ENCODE measurements at regions not wholly inside any gene's neighbourhood (a gene's known extent, or its start where the extent isn't known, plus 50 kb on each side); places are given as distances from the start of the nearest gene placed in this dataset.
"Not testable (repeated sequence)": the region's sequence is repeated elsewhere in the genome, so short reads cannot be mapped to it uniquely, and the experiment has no call there.

DNA sequence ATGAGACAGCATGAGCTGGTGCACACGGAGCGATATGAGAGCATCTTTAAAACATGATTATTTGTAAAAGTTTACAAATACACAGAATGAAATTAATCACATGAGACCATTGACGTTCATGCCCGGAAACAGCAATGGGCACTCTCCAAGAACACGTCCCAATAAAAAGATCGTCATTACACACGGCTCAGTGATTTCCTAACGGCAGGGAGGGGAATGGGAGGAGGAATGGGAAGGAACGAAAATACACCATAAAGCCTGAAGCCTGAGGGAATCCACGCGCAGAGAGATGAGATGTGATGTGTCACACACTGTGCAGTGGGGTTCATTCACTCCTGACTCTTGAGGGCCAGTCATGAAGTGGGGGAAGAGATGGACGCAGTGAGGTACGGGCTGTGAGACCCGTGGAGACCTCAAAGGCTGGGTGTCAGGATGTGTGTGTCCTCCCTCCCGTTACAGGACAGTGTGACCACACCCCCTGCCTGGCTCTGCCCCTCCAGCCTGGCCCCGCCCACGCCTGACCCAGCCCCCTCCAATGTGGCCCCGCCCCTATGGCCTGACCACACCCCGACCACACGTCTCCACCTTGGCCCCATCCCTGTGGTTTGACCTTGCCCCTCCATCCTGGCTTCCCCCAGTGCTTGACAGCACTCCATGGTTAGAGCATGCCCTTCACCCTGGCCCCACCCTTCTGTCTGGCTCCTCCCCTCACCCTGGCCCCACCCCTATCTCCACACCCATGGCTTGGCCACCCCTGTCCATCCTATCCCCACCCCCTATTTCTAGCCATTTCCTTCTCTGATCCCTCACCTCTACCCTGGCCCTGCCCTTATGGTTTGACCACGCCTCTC lies 270.5 kb upstream of the SFSWAP start:
- DNase-seq (ENCODE audit: low spot score in 2 of 2); FAIRE-seq: not testable (repeated sequence)

DNA sequence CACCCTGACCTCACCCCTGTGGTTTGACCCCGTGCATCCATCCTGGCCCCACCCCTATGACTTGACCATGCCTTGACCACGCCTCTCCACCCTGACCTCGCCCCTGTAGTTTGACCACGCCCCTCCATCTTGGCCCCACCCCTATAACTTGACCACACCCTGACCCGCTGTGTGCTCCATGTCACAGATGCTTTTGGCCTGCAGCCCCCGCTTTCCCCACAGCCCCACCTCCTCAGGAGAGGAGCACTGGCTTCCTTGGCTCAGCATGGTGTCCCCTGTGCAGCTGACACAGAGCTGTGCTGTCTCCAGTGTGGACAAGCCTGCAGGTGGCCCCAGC lies 269.9 kb upstream of the SFSWAP start:
- DNase-seq (ENCODE audit: low spot score in 2 of 2) (no peak), FAIRE-seq (no peak)

DNA sequence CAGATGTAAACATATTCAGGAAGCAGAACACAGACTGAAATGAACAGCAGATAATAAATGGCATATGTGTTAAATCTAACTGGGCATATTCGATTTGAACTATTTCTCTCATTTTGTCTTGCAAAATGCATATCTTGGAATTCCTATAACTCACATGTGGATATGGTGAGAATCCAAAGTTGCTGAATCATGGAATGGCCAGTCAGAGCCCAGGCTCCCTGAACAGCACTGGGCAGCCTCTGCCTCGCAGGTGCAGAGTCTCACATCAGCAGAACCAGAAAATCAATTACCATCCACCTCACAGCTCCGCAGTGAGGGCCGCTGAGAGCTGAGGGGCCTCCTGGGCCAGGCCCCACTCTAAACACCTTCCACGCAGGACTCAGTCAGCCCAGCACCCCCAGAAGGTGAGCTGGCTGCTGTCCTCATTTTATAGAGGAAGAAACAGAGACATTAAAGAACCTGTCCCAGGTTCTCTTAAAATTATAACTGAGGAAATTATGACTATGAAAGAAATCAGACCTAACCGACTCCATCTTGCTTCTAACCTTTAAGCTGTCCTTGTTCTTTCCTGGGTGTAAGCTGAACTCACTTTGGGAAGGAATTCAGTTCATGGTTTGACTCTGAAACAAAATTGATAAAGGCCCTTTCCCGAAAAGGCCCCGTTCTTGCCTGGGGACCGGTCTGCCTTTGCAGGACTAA lies 269.1 kb upstream of the SFSWAP start:
- DNase-seq (ENCODE audit: low spot score in 2 of 2) (no peak), FAIRE-seq (no peak)

DNA sequence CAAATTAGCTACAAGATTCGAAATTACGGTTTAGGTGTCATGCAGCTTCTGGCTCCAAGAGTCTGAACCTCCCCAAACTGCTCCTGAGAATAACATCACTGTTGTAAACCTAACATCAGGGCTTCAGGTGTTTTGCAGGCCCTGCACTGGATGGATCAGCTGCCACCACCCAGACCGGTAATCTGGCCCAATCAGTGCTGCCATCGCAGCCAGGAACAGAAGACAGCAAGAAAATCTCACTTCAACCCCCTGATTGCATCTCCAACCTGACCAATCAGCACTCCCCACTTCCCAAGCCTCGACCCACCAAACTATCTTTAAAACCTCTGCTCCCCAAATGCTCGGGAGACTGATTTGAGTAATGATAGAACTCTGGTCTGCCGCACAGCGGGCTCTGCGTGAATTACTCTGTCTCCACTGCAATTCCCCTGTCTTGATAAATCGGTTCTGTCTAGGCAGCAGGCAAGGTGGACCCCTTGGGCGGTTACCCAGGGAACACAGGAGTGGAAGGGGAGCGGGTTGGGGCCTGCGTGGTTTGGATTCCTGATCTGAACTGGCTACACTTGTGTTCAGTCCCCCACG lies 268.5 kb upstream of the SFSWAP start:
- DNase-seq (ENCODE audit: low spot score in 2 of 2) (no peak), FAIRE-seq (no peak)

DNA sequence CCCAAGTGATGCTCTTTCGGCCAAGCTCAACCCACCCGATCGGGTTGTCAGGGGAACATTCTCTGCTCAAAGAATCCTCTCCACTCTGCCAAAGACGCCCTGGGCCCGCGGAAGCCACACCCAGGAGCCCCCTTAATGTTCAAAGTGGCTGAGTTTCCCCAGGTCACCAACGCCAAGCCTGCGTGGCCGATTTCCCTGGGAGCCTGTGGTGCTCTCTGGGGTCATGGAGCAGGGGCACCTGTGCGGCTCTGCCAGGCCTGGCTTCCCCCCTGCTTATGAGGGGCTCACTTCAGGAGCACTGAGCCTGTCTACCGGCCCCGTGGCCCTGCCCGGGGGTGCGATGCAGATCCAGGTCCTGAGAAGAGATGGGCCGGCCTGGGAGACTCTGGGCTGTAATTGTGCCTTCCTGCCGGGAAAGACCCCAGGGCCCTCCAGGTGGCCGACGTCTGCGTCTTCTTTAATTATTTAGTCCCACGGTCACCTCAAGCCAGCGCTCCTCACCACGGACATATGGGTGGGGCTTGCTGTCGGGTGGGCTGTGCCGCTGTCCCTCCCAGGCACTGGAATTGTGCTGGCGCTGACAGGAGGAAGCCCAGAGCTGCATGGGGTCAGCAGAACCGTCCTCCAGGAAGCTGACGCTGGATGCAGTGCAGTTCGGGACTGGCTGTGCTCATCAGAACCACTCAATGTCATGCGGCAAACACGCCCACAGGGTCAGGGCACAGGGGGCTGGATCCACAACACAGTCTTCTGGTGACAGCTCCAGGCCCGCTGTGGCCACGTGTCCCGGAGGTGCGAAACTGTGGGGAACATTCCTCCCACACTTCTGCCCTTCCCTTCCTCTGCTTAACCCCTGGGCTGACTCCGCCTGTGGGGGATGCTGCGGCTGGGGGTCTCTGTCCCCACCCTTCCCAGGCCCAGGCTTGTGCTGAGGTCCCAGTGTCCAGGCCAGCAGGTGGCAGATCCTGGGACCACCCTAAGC lies 267.6 kb upstream of the SFSWAP start:
- DNase-seq (ENCODE audit: low spot score in 2 of 2) (no peak), FAIRE-seq (no peak)

DNA sequence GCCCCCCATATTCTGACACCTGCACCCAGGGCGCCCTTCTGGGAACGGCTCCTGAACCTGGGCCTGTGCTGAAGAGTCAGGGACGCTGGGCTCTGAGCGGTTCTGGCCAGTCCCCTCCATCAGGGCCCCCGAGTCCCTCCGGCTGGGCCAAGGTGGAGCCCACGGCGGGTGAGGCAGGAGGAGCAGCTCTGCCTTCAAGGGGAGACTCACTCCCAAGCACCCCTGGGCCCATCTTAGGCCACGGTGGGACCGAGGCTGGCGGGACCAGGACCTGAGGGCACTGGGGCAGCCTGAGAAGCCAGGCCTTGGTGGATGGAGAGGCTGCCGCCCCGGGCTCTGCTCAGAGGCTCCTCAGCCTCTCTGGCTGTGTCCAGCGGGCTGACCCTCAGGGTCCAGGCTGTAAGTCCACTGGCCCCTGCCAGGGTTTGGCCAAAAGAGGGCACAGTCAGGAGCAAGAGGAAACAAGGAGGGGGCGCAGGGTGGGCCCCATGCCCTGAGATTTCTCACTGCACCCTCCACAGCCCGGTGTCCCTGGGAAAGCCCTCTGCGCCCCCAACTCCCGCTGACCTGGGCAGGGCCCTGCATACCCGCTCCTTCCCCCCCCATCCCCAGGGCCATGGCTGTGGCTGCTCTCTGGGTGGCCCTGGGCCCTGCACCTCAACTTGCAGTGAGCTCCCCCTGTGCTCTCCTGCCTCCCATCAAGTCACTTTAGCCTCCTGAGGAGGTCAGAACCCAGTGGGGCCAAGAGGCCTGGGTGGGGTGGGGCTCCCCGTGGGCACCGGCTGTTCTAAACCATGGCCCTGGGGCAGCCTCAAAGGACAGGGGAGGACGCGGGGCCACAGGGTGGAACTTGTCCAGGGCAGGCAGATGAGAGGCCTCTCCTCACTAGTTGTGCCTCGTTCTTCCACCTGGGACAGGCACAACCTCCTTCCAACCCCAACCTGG lies 266.4 kb upstream of the SFSWAP start:
- FAIRE-seq (no peak), DNase-seq (ENCODE audit: low spot score in 2 of 2) (no peak)

DNA sequence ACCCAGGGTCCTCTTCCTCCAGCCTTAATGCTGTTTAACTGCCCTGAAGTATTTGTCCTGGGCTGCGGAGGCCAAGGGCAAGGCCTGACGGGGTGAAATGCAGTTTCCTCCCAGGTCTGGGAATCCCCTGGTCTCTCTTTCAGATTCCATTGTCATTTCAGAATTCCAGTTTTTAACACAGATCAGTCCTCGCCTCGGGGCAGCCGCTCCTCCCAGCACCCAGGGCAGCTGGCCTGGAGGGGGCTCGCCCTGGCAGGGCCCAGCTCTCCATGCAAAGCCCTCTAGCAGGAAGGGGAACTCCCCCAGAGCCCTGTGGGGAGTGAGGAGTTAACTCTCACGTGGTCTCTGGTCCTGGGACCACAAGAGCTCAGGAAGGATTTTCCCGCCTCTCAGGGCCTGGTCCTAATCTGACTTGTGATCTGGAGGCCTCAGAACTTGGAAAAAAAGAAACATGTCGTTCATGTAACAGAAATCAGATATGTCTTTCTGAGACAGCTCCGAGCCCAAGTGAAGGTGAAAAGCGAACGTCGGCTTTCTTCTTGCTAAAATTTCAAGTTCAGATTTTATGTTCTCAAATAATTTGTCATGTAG lies 265.6 kb upstream of the SFSWAP start:
- DNase-seq (ENCODE audit: low spot score in 2 of 2) (no peak), FAIRE-seq (no peak)

DNA sequence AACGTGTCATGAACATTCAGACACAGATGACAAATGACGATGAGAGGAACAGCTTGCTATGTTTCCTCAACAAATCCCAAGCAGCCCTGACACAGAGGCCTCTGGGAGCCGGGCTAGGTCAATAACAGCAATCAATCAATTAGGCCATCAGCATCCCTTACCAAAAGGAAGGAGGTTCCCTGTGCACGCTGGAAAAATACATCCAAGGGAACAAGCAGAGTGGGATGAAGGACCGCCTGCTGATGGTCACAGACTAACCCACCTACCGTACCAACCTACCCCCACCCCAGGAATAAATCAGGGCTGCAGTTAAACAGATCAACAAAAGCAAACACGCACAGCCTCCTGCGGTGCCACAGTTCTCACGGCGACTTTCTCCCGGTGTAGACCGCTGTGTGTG lies 265.1 kb upstream of the SFSWAP start:
- DNase-seq (ENCODE audit: low spot score in 2 of 2), result no peak
- no peak for FAIRE-seq

DNA sequence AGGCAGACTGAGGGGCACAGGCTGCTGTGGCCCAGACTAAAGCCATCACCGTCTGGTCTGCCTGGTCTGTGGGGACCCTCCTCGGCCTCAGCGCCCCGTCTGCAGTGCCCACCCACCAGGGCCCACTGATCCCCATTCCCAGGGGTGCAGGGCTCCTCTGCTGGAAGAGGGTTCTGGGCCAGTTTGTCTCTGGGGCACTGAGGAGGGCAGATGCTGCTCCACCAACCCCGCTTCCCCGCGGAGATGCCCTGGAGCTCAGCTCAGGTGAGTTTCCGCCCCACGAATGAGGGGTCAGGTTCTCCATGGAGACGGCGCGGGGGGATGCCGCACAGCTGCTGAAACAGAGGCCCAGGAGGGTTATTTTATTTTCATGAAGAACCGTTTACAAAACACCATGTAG lies 263.3 kb upstream of the SFSWAP start:
- DNase-seq (ENCODE audit: low spot score in 2 of 2); FAIRE-seq: not testable (repeated sequence)

DNA sequence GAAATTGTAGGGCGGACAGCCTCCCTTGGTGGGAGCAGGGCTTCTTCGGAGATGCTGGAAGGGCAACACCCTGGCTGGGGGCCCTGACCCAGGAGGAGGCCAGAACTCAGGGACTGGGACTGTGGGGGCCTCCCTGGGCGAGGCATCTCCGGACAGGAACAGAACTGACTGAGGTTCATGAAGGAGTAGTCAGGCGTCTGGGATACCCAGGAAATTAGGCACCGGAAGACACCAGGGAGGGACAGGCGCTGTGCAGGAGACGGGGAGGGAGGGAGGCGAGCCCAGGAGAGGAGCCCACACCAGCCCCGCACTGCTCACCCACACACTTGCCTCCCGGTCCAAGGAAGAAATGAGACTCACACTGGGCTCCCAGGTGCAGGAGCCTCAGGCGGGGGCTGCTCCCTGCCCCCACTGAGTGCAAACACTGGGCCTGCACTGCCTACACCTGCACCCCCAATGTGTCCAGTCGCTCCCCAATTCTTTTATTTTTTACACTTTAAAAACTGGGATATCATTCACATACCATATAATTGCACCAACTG lies 262.6 kb upstream of the SFSWAP start:
- DNase-seq (ENCODE audit: low spot score in 2 of 2) (no peak), FAIRE-seq (no peak)

DNA sequence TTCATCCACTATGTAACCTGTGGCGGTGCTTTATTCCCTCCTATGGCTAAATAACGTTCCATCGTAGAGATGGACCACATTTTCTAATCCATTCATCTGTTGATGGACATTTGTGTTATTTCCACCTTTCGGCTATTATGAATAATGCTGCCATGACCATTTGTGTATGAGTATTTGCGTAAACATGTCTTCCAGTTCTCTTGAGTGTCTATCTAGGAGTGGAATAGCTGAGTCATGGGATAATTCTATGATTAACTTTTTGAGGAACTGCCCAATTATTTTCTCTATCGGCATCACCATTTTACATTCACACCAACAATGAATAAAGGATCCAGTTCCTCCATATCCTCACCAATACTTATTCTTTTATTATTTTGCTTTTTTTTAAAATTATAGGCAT lies 261.9 kb upstream of the SFSWAP start:
- FAIRE-seq, result no peak
- no peak for DNase-seq (ENCODE audit: low spot score in 2 of 2)

DNA sequence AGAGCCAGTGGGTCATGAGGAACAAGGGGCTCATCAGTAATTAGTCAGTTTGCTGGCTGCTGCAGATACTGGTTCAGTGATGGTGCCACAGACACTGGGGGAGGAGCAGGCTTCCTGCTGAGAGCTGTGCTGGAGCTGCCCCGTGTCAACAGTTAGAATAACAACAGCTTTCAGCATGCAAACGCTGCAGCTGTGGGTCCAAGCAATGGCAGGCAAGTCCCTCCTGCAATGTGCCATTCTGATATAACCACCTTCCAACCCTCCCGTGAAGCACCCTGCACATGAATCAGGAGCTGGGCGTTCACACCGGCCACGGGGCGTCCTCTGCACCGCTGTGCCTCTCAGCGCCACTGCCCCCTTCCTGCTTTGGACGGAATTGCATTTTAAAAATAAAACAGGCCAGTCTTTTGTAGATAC lies 258.4 kb upstream of the SFSWAP start:
- no peak for FAIRE-seq
- DNase-seq (ENCODE audit: low spot score in 2 of 2), result no peak

DNA sequence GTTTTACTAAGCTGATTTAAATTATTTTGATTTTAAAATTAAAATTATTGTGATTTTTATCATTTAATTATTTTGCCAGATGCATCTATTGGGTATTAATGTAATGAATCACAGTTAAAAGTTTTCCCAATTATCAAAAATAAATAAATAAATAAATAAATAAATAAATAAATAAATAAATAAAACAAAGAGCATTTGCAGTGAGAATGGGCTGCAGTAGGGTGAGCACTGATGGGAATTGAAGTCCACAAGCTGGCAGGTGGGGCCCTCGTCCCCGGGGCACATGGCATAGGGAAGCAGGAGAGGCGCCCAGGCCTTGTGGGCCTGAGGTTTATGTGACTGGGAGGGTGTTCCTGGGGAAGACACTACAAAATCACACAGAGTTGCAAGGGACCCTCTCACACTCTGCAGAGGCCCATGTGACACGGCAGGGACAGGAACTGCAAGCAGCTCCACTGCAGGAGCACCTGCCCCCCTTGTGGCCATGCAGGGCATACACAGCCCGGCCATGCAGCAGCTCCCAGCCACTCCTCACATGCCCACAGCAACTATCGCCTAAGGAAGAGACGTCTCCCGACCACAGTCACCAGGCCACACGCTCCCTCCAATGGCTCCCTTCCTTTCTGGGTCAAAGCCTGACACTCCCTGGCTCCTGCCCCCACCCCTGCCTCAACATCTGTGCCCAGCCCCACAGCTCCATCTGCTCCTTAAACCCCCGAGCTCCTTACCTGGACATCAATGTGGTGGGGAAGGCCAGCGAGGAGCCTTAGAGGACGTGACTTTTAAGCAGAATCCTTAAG lies 256.3 kb upstream of the SFSWAP start:
- DNase-seq (ENCODE audit: low spot score in 2 of 2), result peak in 1 of 2 donors; percentile 34
- FAIRE-seq, result no peak

DNA sequence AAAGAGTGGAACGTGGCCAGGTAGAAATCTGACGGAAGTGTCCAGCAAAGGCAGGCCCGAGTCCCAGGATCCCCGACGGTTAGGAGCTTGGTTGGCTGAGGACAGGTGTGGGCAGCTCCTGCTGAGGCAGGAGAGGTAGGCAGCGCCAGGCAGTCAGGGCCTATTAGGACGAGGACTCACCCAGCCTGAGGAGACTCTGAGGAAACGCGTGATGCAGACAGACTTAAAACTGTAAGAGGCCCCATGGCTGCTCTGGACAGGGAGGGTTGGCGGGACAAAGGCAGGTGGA lies 255.7 kb upstream of the SFSWAP start:
- FAIRE-seq, result no peak

DNA sequence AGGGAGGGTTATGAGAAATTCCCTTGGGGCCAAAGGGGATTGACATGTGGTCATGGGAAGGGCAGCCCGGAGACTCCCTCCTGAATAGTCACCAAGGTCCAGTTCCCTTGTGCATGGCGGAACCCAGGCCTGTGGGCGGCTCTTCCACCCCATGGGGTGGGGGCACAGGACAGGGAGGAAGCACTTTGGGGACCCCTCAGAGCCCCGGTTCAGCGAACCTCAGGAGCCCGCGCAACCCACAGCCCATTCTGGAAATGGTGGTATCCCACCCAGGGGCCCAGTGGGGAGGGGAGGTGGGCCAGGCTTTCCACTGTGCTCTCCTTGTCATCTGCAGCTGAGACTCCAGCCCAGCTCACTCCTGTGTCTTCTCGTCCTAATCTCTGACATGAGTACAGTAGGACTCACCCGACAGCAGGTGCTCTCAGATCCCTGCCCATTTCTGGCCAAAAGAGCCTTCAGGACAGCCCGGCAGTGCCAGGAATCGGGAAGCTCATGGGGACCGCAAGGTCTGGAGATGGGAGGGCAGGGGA lies 255.2 kb upstream of the SFSWAP start:
- no peak for FAIRE-seq
- DNase-seq (ENCODE audit: low spot score in 2 of 2), result no peak

More for the DNA sequence above, 255.7 kb upstream of the SFSWAP start:
- DNase-seq (ENCODE audit: low spot score in 2 of 2), result no peak

DNA sequence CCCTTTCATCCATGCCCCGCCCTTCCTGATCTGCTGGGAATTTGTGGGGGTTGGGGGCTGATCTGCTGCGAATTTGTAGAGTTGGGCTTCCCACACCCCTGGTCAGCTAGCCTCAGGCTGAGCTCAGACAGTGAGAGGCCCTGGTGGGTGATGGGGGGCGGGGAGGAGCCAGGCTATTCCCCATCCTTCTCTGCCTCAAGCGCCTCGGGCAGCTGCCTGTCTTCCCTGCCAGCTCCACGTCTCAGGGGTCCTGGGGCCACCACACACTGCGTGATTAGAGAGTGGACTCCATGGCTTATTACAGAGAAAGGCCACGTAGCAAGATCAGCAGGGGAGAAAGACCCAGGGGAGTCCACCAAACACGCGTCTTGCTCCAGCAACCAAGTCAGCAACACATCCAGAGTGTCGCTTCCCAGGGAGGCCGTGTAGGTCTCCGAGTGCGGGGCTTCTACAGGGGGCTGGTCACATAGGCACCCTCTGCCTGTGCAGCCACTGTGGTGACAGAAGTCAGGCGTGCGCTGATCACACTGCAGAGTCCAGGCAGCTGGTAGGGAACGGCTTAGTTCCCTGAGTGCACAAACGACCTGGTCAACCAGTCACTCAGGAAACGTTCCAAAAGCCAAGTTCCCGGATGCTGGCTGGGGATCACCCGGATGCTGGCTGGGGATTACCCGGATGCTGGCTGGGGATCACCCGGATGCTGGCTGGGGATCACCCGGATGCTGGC lies 254.4 kb upstream of the SFSWAP start:
- no peak for FAIRE-seq

DNA sequence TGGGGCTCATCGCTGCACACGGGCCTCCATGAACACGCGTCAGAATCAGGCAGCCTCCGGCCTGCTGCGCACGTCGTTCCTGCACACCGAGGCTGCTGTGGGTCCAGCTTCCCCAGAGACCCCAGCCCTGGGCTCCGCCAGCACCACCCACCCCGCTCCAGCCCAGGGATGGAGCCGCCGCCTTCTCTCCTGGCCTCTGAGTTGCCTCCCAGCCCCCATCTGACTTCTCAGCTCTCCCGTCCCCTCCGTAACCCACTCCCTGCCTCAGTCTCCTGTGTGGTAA lies 253.9 kb upstream of the SFSWAP start:
- no peak for FAIRE-seq
- no peak for DNase-seq (ENCODE audit: low spot score in 2 of 2)

More for the DNA sequence above, 254.4 kb upstream of the SFSWAP start:
- DNase-seq (ENCODE audit: low spot score in 2 of 2), result no peak
